IPS-NIHi11 (cell line): ENCODE measurements at regions not wholly inside any gene's neighbourhood (a gene's known extent, or its start where the extent isn't known, plus 50 kb on each side); places are given as distances from the start of the nearest gene placed in this dataset.
"Not testable (repeated sequence)": the region's sequence is repeated elsewhere in the genome, so short reads cannot be mapped to it uniquely, and the experiment has no call there.

Experiments used
- DNase-seq: peaks from one replicate; pipeline ENCODE4 v3.0.0; 2012; ENCODE audit warnings: mixed read lengths, low spot score

- DNase-seq, result no peak
These were observed 92.8 kb upstream of the PARD3 start for GRCh38 chr10:34907743-34908430.

- DNase-seq, result peak; percentile 74
These were observed 91.2 kb upstream of the PARD3 start for GRCh38 chr10:34906067-34906965.

- no peak for DNase-seq
These were observed 90.3 kb upstream of the PARD3 start for GRCh38 chr10:34905200-34905927.

GRCh38 chr10:34904191-34904590, 89.1 kb upstream of the PARD3 start:
- DNase-seq, result no peak

GRCh38 chr10:34899161-34899560, 84.1 kb upstream of the PARD3 start:
- DNase-seq, result no peak

- DNase-seq, result no peak
These were observed 80.9 kb upstream of the PARD3 start for GRCh38 chr10:34895977-34896376.

GRCh38 chr10:34895046-34895445, 80.0 kb upstream of the PARD3 start:
- DNase-seq, result not testable (repeated sequence)

- not testable (repeated sequence) for DNase-seq
These were observed 77.4 kb upstream of the PARD3 start for GRCh38 chr10:34892521-34892920.

GRCh38 chr10:34890939-34891338, 75.8 kb upstream of the PARD3 start:
- DNase-seq, result no peak

- DNase-seq, result no peak
These were observed 74.1 kb upstream of the PARD3 start for GRCh38 chr10:34889004-34889869.

- no peak for DNase-seq
These were observed 72.0 kb upstream of the PARD3 start for GRCh38 chr10:34886906-34887642.

- DNase-seq, result no peak
These were observed 70.8 kb upstream of the PARD3 start for GRCh38 chr10:34885898-34886297.

GRCh38 chr10:34885011-34885410, 69.9 kb upstream of the PARD3 start:
- no peak for DNase-seq

- DNase-seq, result no peak
These were observed 69.3 kb upstream of the PARD3 start for GRCh38 chr10:34884272-34884952.

GRCh38 chr10:34880817-34881216, 65.7 kb upstream of the PARD3 start:
- no peak for DNase-seq

GRCh38 chr10:34878651-34879050, 63.6 kb upstream of the PARD3 start:
- DNase-seq, result not testable (repeated sequence)

GRCh38 chr10:34875061-34875460, 60.0 kb upstream of the PARD3 start:
- no peak for DNase-seq

GRCh38 chr10:34872820-34873219, 57.7 kb upstream of the PARD3 start:
- no peak for DNase-seq

GRCh38 chr10:34869135-34869836, 54.2 kb upstream of the PARD3 start:
- no peak for DNase-seq

GRCh38 chr10:34868589-34868988, 53.5 kb upstream of the PARD3 start:
- DNase-seq, result no peak
